H1 (cell line): ENCODE measurements at regions not wholly inside any gene's neighbourhood (a gene's known extent, or its start where the extent isn't known, plus 50 kb on each side); places are given as distances from the start of the nearest gene placed in this dataset.

Experiments
- CTCF ChIA-PET: fragments of 300-600 bp; sonication (Branson Sonifier 250); formaldehyde crosslinking; loops from one replicate; lab custom pipeline; 2021; ENCODE audit not compliant: partially characterized antibody; lab: Charles Lee
- POLR2A ChIA-PET: fragments of 300-600 bp; sonication (Branson Sonifier 250); formaldehyde crosslinking; loops from one replicate; lab custom pipeline; 2021; ENCODE audit warnings: inconsistent platforms; ENCODE audit not compliant: partially characterized antibody; lab: Charles Lee
- DNase-seq, 2 experiments: peaks; one replicate each; pipeline versions ENCODE4 v3.0.0 to v3.0.0-alpha.2; 2010 to 2022; ENCODE audit warnings: low spot score in 2 of 2, low read depth in 1 of 2, mixed read lengths in 1 of 2
- FAIRE-seq: peaks from 2 replicates; lab custom pipeline; 2011; peaks lifted over from hg19 to GRCh38; lab: Jason Lieb, UNC
- H2AFZ ChIP-seq: 2 replicates; pipeline ENCODE4 v1.8.1; 2012; ENCODE audit warnings: low read length, inconsistent platforms
- H2AK5ac ChIP-seq: 2 replicates; pipeline ENCODE4 v1.6.1; 2013; ENCODE audit warnings: low read depth, low read length
- H2BK120ac ChIP-seq: replicated peaks from 2 replicates; pipeline ENCODE3; 2013; ENCODE audit warnings: low read depth, low read length, inconsistent platforms
- H2BK12ac ChIP-seq: 2 replicates; pipeline ENCODE4 v1.6.1; 2013; ENCODE audit warnings: low read depth, low read length
- H2BK15ac ChIP-seq: 2 replicates; pipeline ENCODE4 v1.6.1; 2013; ENCODE audit warnings: low read length
- H2BK20ac ChIP-seq: 2 replicates; pipeline ENCODE4 v1.6.1; 2013; ENCODE audit warnings: low read length
- H2BK5ac ChIP-seq: 2 replicates; pipeline ENCODE4 v1.6.1; 2013; ENCODE audit warnings: low read depth, low read length
- H3K14ac ChIP-seq: 2 replicates; pipeline ENCODE4 v1.6.1; 2013; ENCODE audit warnings: inconsistent platforms; ENCODE audit not compliant: insufficient read length
- H3K18ac ChIP-seq: 2 replicates; pipeline ENCODE4 v1.6.1; 2013; ENCODE audit warnings: low read length; ENCODE audit errors: extremely low read depth
- H3K23ac ChIP-seq: 2 replicates; pipeline ENCODE4 v1.6.1; 2013; ENCODE audit warnings: inconsistent platforms; ENCODE audit not compliant: insufficient read length
- H3K23me2 ChIP-seq: 2 replicates; pipeline ENCODE4 v1.6.1; 2013; ENCODE audit warnings: low read depth, low read length
- H3K27ac ChIP-seq: 2 replicates; pipeline ENCODE4 v1.6.1; 2011; ENCODE audit warnings: low read depth, low read length, inconsistent platforms
- H3K27me3 ChIP-seq, 4 experiments: replicated peaks in 1 of 4; 1 replicate in 1 of 4; 2 replicates in 3 of 4; pipeline versions ENCODE4 v1.6.1 to v1.8.1; 2011 to 2013; ENCODE audit warnings: low read length in 3 of 4, mild to moderate bottlenecking in 3 of 4, inconsistent platforms in 2 of 4, mixed read lengths in 2 of 4, moderate library complexity in 1 of 4; ENCODE audit not compliant: control insufficient read depth in 3 of 4, insufficient read depth in 3 of 4; ENCODE audit errors: extremely low read depth in 1 of 4
- H3K36me3 ChIP-seq, 4 experiments: 2 replicates each; pipeline versions ENCODE4 v1.6.1 to v1.8.1; 2011 to 2013; ENCODE audit warnings: mild to moderate bottlenecking in 4 of 4, low read length in 3 of 4, moderate library complexity in 2 of 4, control low read depth in 1 of 4, inconsistent platforms in 1 of 4; ENCODE audit not compliant: insufficient read depth in 4 of 4, control insufficient read depth in 2 of 4
- H3K4ac ChIP-seq: replicated peaks from 2 replicates; pipeline ENCODE3; 2013; ENCODE audit warnings: low read length, low read depth, mixed read lengths, inconsistent platforms; ENCODE audit not compliant: insufficient read length
- H3K4me1 ChIP-seq, 4 experiments: replicated peaks in 1 of 4; 1 replicate in 1 of 4; 2 replicates in 3 of 4; pipeline versions ENCODE4 v1.6.1 to v1.8.1; 2011 to 2013; ENCODE audit warnings: low read length in 3 of 4, inconsistent platforms in 2 of 4, mixed read lengths in 1 of 4; ENCODE audit not compliant: insufficient read depth in 4 of 4, control insufficient read depth in 3 of 4
- H3K4me2 ChIP-seq, 2 experiments: 2 replicates each; pipeline versions ENCODE4 v1.6.1 to v1.8.1; 2011 to 2013; ENCODE audit warnings: low read depth in 2 of 2, low read length in 2 of 2, control low read depth in 1 of 2, inconsistent platforms in 1 of 2, mild to moderate bottlenecking in 1 of 2; ENCODE audit not compliant: insufficient read depth in 1 of 2
- H3K4me3 ChIP-seq, 4 experiments: fragments of 200-600, 300-600 bp in 1 of 4; sonication (generic), shearing (Covaris generic), sonication (Bioruptor Twin) in 1 of 4; 2 replicates each; pipeline versions ENCODE4 v1.5.1 to v1.8.1; 2011 to 2016; ENCODE audit warnings: low read length in 4 of 4, low read depth in 3 of 4, control low read depth in 2 of 4, inconsistent platforms in 2 of 4, mild to moderate bottlenecking in 2 of 4, mixed read lengths in 1 of 4, moderate library complexity in 1 of 4; ENCODE audit not compliant: insufficient read depth in 2 of 4; ENCODE audit errors: extremely low read depth in 1 of 4
- H3K56ac ChIP-seq: replicated peaks from 2 replicates; pipeline ENCODE3; 2013; ENCODE audit warnings: low read depth, mild to moderate bottlenecking, mixed read lengths, low read length, inconsistent platforms; ENCODE audit not compliant: insufficient read length
- H3K79me1 ChIP-seq: 2 replicates; pipeline ENCODE4 v1.6.1; 2013; ENCODE audit warnings: low read depth, low read length, control low read depth
- H3K79me2 ChIP-seq, 2 experiments: 2 replicates each; pipeline versions ENCODE4 v1.6.1 to v1.8.1; 2012 to 2013; ENCODE audit warnings: low read length in 2 of 2, mild to moderate bottlenecking in 2 of 2, inconsistent platforms in 1 of 2; ENCODE audit not compliant: insufficient read depth in 2 of 2, control insufficient read depth in 1 of 2
- H3K9ac ChIP-seq, 4 experiments: replicated peaks in 1 of 4; 1 replicate in 1 of 4; 2 replicates in 3 of 4; pipeline versions ENCODE4 v1.6.1 to v1.8.1; 2011 to 2013; ENCODE audit warnings: low read depth in 3 of 4, low read length in 3 of 4, control low read depth in 2 of 4, mild to moderate bottlenecking in 2 of 4, moderate library complexity in 2 of 4, inconsistent platforms in 1 of 4; ENCODE audit errors: extremely low read depth in 1 of 4
- H3K9me3 ChIP-seq, 2 experiments: 2 replicates each; pipeline versions ENCODE4 v1.6.1 to v1.8.1; 2012 to 2013; ENCODE audit warnings: mild to moderate bottlenecking in 2 of 2, moderate library complexity in 2 of 2, control low read depth in 1 of 2, inconsistent platforms in 1 of 2, low read depth in 1 of 2, low read length in 1 of 2, mixed read lengths in 1 of 2; ENCODE audit not compliant: insufficient read depth in 2 of 2
- H4K20me1 ChIP-seq, 2 experiments: replicated peaks in 1 of 2; 2 replicates each; pipeline versions ENCODE3 to v1.8.1; 2011 to 2013; ENCODE audit warnings: inconsistent platforms in 2 of 2, low read length in 2 of 2, mild to moderate bottlenecking in 1 of 2; ENCODE audit not compliant: insufficient read depth in 2 of 2, control insufficient read depth in 1 of 2
- H4K5ac ChIP-seq: 2 replicates; pipeline ENCODE4 v1.6.1; 2013; ENCODE audit warnings: low read length, low read depth, mixed read lengths, inconsistent platforms; ENCODE audit not compliant: insufficient read length
- H4K8ac ChIP-seq: 2 replicates; pipeline ENCODE4 v1.8.0; 2013; ENCODE audit warnings: mild to moderate bottlenecking, moderate library complexity, low read length, inconsistent platforms; ENCODE audit not compliant: insufficient read depth; ENCODE audit errors: extremely low read depth
- H4K91ac ChIP-seq: replicated peaks from 2 replicates; pipeline ENCODE3; 2013; ENCODE audit warnings: low read length, mixed read lengths, inconsistent platforms; ENCODE audit not compliant: insufficient read length
- SP4 ChIP-seq: IDR thresholded peaks from 2 replicates; pipeline ENCODE4 v1.6.1; 2012; ENCODE audit warnings: low read length, inconsistent platforms
- WGBS, 2 experiments: shearing (Covaris generic) in 1 of 2; methylation state at CpG; one replicate each; pipeline versions ENCODE4 v1.1.6 to v1.1.7; 2013 to 2015; ENCODE audit warnings: low lambda C conversion rate in 2 of 2, mixed read lengths in 2 of 2, inconsistent platforms in 1 of 2, low coverage in 1 of 2, missing lambda C conversion rate in 1 of 2; ENCODE audit not compliant: insufficient replicate concordance in 2 of 2, insufficient coverage in 1 of 2, insufficient read length in 1 of 2; ENCODE audit errors: extremely low coverage in 1 of 2, missing lambda C conversion rate in 1 of 2; 5-methylcytosine and 5-hydroxymethylcytosine counted together

DNA sequence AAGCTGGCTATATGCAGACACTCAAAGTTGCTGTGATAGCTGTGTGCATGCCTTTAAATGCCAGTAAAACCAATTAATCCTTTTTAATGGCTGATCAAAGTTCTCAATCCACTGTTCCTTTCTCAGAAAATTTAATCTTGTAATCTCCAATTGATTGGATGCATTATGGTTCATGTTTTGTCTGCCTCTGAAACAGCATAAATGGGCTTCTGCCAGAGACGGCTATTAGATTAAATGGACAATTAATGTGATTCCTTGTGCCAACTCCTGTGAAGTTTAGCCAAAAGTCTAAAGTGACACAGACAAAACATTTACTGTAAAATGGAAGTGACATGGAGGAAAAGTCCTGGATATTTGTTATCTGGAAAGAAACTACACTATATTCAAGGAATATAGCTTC is 952.5 kb upstream of the FAT3 start:
- no peak for FAIRE-seq

More for the DNA sequence above, 952.5 kb upstream of the FAT3 start:
- TF ChIP-seq SP4, result no peak
- H4K8ac ChIP-seq, result no peak overlapping the region
- no peak overlapping the region for H3K27ac ChIP-seq
- H2BK5ac ChIP-seq, result no peak overlapping the region
- H3K18ac ChIP-seq, result no peak overlapping the region
- ChIA-PET POLR2A (no interaction called here), CTCF (interaction anchor here (0.7 to 1.4 kb wide), 2 partner anchors 33 to 524 kb away, joined by 3 read pairs; no protein-coding TSS in a partner anchor)
- H3K4ac ChIP-seq, result no peak overlapping the region
- H3K79me1 ChIP-seq, result no peaks in the 10 kb centered on the region
- H3K14ac ChIP-seq, result no peak overlapping the region
- H3K23me2 ChIP-seq, result no peaks in the 10 kb centered on the region
- H2BK12ac ChIP-seq, result no peak overlapping the region
- no peak overlapping the region for H3K4me2 ChIP-seq
- no peak overlapping the region for H2AFZ ChIP-seq
- WGBS, 2 experiments, result 96% methylated on average over 1 of the region's 1 CpG; no CpG with 5 or more reads in 1 of the 2 experiments
- H3K9ac ChIP-seq, result no peak overlapping the region
- no peak overlapping the region for H2AK5ac ChIP-seq
- H4K20me1 ChIP-seq, result no peaks in the 10 kb centered on the region
- no peaks in the 10 kb centered on the region; a peak in 1 of 4 replicates for H3K9me3 ChIP-seq
- H3K56ac ChIP-seq, result no peak overlapping the region
- H2BK120ac ChIP-seq, result no peak overlapping the region
- no peak overlapping the region for H4K91ac ChIP-seq
- no peaks in the 10 kb centered on the region for H3K36me3 ChIP-seq
- H3K27me3 ChIP-seq, result no peaks in the 10 kb centered on the region
- no peak overlapping the region for H4K5ac ChIP-seq
- H3K4me1 ChIP-seq, result no peaks in the 10 kb centered on the region
- H2BK20ac ChIP-seq, result no peak overlapping the region
- no peak for DNase-seq
- H3K79me2 ChIP-seq, result no peaks in the 10 kb centered on the region
- H2BK15ac ChIP-seq, result no peak overlapping the region
- H3K23ac ChIP-seq, result no peak overlapping the region
- no peak overlapping the region for H3K4me3 ChIP-seq
